ENCODE measurements at regions not wholly inside any gene's neighbourhood (a gene's known extent, or its start where the extent isn't known, plus 50 kb on each side); places are given as distances from the start of the nearest gene placed in this dataset.
A peak's percentile ranks its signal among the peaks of the same experiment; 100 is the strongest.

DNA sequence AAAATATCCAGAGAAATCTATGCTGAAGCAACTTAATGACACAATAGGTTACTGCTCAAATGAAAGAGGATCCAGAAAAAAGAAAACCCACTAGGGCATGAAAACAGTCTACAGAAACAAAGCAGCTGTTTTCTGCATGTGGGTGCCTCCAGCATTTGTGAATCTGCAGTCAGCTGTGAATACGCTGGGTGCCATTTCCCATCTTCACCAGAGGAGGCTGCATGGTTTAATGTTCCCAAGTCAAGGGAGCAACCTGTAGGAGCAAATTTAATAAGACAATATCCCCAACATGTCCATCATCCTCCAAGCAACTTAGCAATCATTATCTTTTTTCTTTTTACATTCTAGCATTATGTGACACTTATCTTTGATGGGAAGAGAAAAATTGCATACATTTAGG is 396.6 kb downstream of the BRINP2 start:
- peak; percentile 60 for DNase-seq

- DNase-seq: no peak
Measured at GRCh38 chr1:177566495-177566894, 395.7 kb downstream of the BRINP2 start.

DNA sequence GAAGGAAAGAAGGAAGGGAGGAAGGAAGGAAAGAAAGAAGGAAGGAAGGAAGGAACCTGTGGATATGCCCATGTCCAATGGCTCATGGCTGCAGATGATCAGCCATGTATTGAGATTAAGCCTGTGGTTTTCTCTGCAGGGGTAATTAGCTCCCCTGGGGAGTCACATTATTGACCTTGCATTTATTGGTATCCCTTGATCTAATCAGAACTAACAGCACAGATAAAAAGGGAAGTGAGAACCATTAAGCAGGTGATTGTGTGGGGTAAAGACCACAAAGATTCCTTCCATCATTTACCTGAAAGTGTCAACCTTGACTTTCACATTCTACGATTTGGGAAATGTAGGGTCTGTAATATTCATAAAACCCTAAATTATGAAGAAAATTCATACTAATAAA is 390.7 kb downstream of the BRINP2 start:
- no peak for DNase-seq

- DNase-seq: no peak
Measured at GRCh38 chr1:177558372-177558771, 387.6 kb downstream of the BRINP2 start.

GRCh38 chr1:177556163-177556562 is 385.4 kb downstream of the BRINP2 start:
- no peak for DNase-seq

DNA sequence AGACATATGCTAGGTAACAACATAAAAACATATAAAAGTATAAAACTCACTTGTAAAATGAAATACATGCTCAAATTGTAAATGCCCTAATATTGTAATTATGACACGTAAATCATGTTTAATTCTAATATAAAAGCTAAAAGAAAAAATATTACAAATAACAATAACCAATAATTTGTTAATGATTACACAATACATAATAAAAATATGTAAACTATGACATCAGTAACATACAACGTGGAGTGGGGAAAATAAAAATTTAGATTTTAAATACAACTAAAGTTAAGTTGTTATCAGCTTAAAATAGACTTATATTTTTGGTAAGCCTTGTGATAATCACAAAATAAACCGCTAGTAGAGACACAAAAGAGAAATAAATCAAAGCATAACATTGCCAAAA is 376.4 kb downstream of the BRINP2 start:
- DNase-seq: no peak

- no peak for DNase-seq
Measured at GRCh38 chr1:177546346-177546745, 375.6 kb downstream of the BRINP2 start.

- no peak for DNase-seq
Measured at GRCh38 chr1:177526201-177526600, 355.4 kb downstream of the BRINP2 start.

GRCh38 chr1:177525176-177525575 is 354.4 kb downstream of the BRINP2 start:
- DNase-seq: no peak

- no peak for DNase-seq
Measured at GRCh38 chr1:177517546-177517945, 346.8 kb downstream of the BRINP2 start.

DNA sequence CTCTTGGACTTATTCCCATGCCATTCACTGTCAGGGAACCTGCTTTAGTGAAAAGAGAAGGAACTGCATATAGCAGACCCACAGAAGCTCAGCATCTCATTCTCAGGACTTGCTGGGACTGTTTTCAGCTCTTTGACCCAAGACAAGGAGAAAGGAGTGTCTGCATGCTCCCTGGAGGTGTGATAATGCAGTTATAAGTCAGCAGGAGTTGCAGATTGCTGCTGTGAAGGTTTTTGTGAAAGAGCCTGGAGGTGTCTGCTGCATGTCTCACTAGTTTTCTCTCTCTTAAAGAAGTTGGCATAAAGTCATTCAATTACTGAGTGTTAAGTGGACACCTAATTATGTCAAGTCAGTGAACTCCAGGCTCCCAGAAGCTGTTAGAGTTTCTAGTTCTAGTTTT is 343.4 kb downstream of the BRINP2 start:
- DNase-seq: no peak

DNA sequence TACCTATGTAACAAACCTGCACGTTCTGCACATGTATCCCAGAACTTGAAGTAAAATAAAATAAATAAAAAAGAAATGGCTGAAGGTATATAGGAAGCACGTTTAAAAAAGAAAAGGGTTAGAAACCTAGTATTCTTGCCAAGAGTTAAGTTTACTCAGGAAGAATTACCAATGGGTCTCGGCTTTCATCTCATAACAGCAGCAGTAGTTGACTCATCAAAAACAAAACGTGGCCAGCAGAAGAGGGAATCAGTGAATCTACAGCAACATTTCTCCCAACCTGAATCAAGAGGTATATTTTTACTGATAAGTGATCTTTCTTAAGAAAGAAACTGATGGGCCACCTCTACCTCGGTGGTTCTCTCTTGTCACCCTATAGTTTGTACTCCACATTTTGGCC is 340.3 kb downstream of the BRINP2 start:
- no peak for DNase-seq

GRCh38 chr1:177505905-177506590 is 335.3 kb downstream of the BRINP2 start:
- DNase-seq: no peak

- DNase-seq: no peak
Measured at GRCh38 chr1:177495878-177496277, 325.1 kb downstream of the BRINP2 start.

GRCh38 chr1:177490786-177491185 is 320.0 kb downstream of the BRINP2 start:
- no peak for DNase-seq

DNA sequence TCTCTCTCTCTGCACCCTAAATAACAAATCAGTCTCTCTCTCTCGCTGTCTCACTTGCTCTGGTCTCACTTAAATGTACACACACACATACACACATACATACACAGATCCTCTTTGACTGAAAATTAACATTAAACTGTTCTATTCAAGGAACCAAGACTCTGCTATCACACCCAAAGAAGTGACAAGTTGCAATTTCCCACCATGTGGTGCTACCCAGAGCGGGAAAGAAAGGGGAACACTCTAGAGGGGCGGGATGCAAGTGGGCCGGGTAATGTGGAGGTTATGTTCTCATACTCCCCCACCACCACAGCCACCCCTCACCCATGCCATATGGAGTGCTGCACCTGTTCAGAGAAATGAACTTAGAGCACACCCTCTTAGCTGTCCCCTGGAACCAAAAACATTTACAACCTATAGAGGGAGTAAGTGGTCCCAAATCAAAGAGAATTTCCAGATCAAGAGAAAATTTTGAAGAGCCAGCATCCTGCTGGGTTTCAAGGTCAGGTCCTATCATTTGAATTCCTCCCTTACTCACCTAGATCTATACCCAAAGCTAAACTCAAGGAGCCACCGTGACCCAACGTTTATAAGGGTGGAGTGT is 319.4 kb downstream of the BRINP2 start:
- DNase-seq: no peak

DNA sequence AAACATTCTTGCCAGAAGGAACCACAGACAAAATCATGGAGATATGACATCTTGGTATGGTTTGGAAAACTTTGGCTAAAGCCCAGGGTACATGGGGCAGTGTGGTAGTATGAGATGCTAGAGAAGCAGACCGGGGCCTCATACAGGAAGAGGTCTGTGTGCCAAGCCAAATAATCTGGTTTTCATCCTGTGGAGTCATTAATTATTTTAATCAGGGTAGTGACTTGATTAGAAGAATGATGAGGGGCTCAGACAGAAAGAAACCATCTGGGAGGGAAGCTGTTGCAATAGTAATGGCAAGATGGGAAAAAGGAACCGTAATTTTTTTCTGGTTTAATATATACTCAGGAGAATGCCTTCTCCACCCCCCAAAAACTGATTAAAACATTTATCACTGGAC is 318.0 kb downstream of the BRINP2 start:
- no peak for DNase-seq

DNA sequence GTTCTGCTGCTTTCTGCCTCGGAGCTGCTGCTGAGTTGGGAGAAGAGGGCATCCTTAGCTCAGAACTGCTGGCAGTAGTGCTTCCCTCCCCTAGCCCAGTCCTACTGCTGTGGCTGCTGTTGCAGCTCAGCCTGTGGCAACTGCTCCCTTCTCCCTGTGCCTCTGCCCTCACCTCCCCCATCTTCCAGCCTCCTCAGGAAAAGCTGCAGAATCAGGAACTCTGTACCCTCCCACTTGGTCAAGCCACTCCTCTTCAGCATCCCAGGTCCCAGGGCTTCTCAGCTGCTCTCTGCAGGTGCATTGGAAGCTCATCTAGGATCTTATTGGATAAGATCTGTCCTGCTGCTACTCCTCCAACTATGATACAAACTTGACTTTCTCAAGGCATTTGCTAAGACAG is 316.7 kb downstream of the BRINP2 start:
- no peak for DNase-seq

GRCh38 chr1:177480741-177481305 is 310.1 kb downstream of the BRINP2 start:
- peak; percentile 65 for DNase-seq

DNA sequence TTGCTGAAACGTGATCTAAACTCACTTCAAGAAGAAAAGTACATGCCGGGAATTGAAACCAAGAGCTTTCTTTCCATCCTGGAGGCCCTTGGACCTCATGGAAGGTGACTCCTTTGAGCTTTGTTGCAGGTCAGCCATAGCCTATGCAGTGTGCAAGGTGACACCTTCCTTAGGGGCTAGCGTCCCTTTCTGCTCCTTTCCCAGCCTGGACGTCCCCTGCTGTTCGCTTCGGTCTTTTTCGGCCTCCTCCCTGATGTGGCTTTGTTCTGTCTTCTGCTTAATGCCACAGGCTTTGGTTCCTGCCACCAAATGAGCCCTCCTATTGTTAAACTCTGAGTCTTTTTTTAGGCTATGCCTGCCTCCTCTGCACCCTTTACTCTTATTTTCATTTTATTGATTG is 308.8 kb downstream of the BRINP2 start:
- no peak for DNase-seq

DNA sequence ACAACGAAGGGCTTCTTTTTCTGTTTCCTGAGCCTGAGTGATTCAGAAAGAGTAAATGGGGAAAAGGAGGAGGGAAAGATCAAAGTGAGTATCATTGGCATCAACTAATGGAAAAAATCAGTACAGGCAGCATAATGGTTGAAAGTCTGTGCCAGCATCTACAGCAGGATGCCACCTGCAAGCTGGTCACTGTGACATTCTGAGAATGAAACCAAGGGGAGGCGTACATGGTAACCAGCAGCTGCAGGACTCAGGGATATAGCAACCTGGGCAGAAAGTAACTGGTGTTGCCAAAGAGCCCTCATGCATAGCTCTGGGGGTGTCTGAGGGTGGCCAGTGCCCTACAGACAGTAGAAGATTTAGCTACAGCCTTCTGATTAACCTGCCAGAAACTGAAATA is 305.9 kb downstream of the BRINP2 start:
- DNase-seq: no peak

DNA sequence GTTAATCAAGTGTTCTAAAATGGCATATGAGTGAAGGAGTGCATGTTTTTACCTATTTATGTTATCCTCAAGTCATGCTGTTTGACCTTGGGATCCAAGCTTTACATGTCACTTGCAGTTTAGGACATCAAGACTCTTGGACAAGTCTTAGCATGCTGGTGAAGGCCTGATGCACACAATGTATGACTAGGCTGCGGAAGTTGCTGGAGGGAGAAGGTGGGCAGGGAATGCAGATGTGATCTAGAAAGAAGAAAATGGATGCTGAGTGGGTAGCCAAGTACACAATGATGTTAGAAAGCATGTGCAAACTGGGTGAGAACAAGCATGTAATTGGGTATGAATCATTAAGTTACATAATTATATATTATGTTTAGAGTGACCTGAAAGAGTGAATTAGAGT is 301.8 kb downstream of the BRINP2 start:
- DNase-seq: no peak

GRCh38 chr1:177471244-177471643 is 300.5 kb downstream of the BRINP2 start:
- DNase-seq: no peak

- DNase-seq: no peak
Measured at GRCh38 chr1:177469519-177469918, 298.8 kb downstream of the BRINP2 start.

DNA sequence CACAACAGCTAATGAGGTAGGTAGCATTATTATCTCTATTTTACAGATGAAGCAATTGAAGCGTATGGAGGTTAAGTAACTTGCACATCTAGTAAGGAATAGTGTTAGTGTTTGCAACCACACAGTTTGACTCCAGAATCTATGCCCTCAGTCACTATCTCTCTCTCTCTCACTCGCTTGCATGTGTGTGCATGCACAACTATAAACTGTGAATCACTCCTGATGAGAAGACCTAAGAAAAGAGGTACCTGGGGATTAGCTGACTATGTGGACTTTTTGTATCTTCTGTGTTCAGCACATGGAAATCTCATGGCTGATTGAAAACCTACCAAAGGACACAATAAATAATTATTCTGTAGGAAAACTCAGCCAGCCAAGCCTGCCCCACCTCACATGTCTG is 295.5 kb downstream of the BRINP2 start:
- DNase-seq: no peak

All from NCI-H526 treated with DMSO at 0.1 percent for 48 hours (cell line).